Colonic mucosa (tissue), 4 donors: ENCODE measurements at regions not wholly inside any gene's neighbourhood (a gene's known extent, or its start where the extent isn't known, plus 50 kb on each side); places are given as distances from the start of the nearest gene placed in this dataset.
A peak's percentile ranks its signal among the peaks of the same experiment; 100 is the strongest.

ENCODE experiments used
- DNase-seq: peaks from one replicate; pipeline ENCODE4 v3.0.0-alpha.2; 2020
- H3K27ac ChIP-seq: fragments of 200-600 bp; one replicate; pipeline ENCODE4 v1.8.0; 2021
- H3K27me3 ChIP-seq: fragments of 200-600 bp; one replicate; pipeline ENCODE4 v1.8.0; 2021
- H3K36me3 ChIP-seq: fragments of 200-600 bp; one replicate; pipeline ENCODE4 v1.8.0; 2021
- H3K4me1 ChIP-seq: fragments of 200-600 bp; one replicate; pipeline ENCODE4 v1.8.0; 2021; ENCODE audit warnings: mild to moderate bottlenecking
- H3K4me3 ChIP-seq: fragments of 200-600 bp; one replicate; pipeline ENCODE4 v1.8.0; 2021
- H3K9ac ChIP-seq, 2 donors: one replicate each; pipeline ENCODE4 v1.7.0; 2013; ENCODE audit warnings: control low read depth in 2 of 2, low read depth in 2 of 2, low read length in 2 of 2
- H3K9me3 ChIP-seq: fragments of 200-600 bp; one replicate; pipeline ENCODE4 v1.8.0; 2021
- CTCF ChIP-seq: fragments of 200-600 bp; IDR thresholded peaks from one replicate; pipeline ENCODE4 v1.8.0; 2022; ENCODE audit warnings: antibody characterized with exemption, mild to moderate bottlenecking
- intact Hi-C: fragments of 100-400 bp; cut with DNase I; formaldehyde crosslinking; loops from one replicate; pipeline ENCODE4 v1.14.1; 2022
- donor health status: healthy.
- donor health status: DM: no; HTN: no; CAD: no.
- donor health status: DM: no; HTN: no; CAD: no.

DNA sequence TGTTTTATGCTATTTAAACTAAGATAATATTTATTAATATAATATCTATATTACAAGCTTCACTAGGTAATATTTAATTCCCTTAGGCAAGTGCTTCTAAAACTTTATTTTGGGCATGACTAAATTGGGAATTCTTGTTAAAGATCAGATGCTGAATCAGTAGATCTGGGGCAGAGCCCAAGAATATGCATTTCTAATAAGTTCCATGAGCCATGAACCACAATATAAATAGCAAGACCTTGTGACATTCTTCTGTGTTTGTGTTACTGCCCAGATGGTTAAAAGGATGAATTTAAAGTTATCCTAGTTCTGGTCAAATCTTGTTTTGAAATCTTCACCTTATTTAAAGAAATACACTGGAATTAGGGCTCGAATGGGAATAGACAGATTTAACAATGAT is 258.4 kb upstream of the CACNA2D1 start:
- Histone ChIP-seq H3K27me3 (no peaks in the 10 kb centered on the region), H3K9me3 (no peaks in the 10 kb centered on the region), H3K4me1 (no peaks in the 10 kb centered on the region), H3K27ac (no peak overlapping the region), H3K9ac (no peak overlapping the region), H3K36me3 (no peaks in the 10 kb centered on the region), H3K4me3 (no peak overlapping the region)
- intact Hi-C loops: no loop called here
- no peak for TF ChIP-seq CTCF
- no peak for DNase-seq

GRCh38 chr7:82700741-82701140 is 257.2 kb upstream of the CACNA2D1 start:
- H3K27ac ChIP-seq: no peak overlapping the region
- intact Hi-C loops: no loop called here

GRCh38 chr7:82699773-82700186 is 256.2 kb upstream of the CACNA2D1 start:
- TF ChIP-seq CTCF: no peak
- intact Hi-C loops: no loop called here
- no peak overlapping the region for H3K27ac ChIP-seq

More at GRCh38 chr7:82700741-82701140, 257.2 kb upstream of the CACNA2D1 start:
- H3K27me3 ChIP-seq: no peaks in the 10 kb centered on the region
- H3K9ac ChIP-seq: no peak overlapping the region
- peak; percentile 20 for DNase-seq
- TF ChIP-seq CTCF: no peak
- H3K36me3 ChIP-seq: no peaks in the 10 kb centered on the region
- no peak overlapping the region for H3K4me3 ChIP-seq
- no peaks in the 10 kb centered on the region for H3K4me1 ChIP-seq
- H3K9me3 ChIP-seq: no peaks in the 10 kb centered on the region

DNA sequence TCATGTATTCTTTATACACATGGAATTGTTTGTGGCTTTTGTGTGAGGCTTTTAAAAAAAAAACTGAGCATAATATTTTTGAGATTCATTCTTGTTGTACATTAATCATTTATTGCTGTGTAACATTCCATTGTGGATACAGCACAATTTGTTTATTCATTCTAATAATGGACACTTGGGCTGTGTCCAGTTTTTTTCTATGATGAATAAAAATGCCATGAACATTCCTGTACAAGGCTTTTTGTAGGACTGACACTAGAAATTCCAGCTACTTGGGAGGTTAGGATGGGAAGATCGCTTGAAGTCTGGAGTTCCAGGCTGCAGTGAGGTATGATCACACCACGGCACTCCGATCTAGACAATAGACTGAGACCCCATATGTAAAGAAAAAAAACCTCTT is 254.3 kb upstream of the CACNA2D1 start:
- no peaks in the 10 kb centered on the region for H3K36me3 ChIP-seq
- H3K4me1 ChIP-seq: no peaks in the 10 kb centered on the region
- no peak overlapping the region for H3K27ac ChIP-seq
- no peaks in the 10 kb centered on the region for H3K9me3 ChIP-seq
- no peak for TF ChIP-seq CTCF
- H3K4me3 ChIP-seq: no peak overlapping the region
- no peak overlapping the region for H3K9ac ChIP-seq
- H3K27me3 ChIP-seq: no peaks in the 10 kb centered on the region
- intact Hi-C loops: no loop called here
- DNase-seq: no peak

More at GRCh38 chr7:82699773-82700186, 256.2 kb upstream of the CACNA2D1 start:
- Histone ChIP-seq H3K4me1 (no peaks in the 10 kb centered on the region), H3K9ac (no peak overlapping the region), H3K36me3 (no peaks in the 10 kb centered on the region), H3K27me3 (no peaks in the 10 kb centered on the region), H3K9me3 (no peaks in the 10 kb centered on the region), H3K4me3 (no peak overlapping the region)
- peak; percentile 47 for DNase-seq

- intact Hi-C loops: no loop called here
- DNase-seq: no peak
- no peak overlapping the region for H3K9ac ChIP-seq
- no peaks in the 10 kb centered on the region for H3K27me3 ChIP-seq
- H3K27ac ChIP-seq: no peak overlapping the region
- H3K36me3 ChIP-seq: no peaks in the 10 kb centered on the region
- no peaks in the 10 kb centered on the region for H3K4me1 ChIP-seq
- H3K9me3 ChIP-seq: no peaks in the 10 kb centered on the region
- no peak for TF ChIP-seq CTCF
- H3K4me3 ChIP-seq: no peak overlapping the region
Measured at GRCh38 chr7:82696631-82697030, 253.1 kb upstream of the CACNA2D1 start.

DNA sequence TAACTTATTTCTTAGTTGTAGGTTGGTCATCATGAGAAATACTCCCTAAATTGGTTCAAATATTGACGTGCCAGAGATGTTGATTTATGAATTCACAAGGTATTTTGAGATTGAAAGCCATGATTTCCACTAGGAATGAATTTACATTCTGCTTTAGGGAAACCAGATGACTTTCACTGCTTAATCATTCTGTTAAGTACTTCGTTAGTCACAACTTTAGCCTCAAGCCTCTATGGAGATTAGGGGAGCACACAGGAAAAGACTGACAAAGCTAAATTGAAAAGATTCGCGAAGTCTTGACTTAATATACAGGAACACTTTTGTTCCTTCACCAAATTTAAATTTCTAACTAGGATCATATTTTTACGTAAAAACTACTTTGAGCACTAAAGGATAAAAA is 250.4 kb upstream of the CACNA2D1 start:
- intact Hi-C loops: no loop called here

More for the DNA sequence above, 250.4 kb upstream of the CACNA2D1 start:
- Histone ChIP-seq H3K27me3 (no peaks in the 10 kb centered on the region), H3K4me3 (no peak overlapping the region), H3K9me3 (no peaks in the 10 kb centered on the region), H3K27ac (no peak overlapping the region), H3K9ac (no peak overlapping the region), H3K36me3 (no peaks in the 10 kb centered on the region), H3K4me1 (no peaks in the 10 kb centered on the region)
- no peak for DNase-seq
- no peak for TF ChIP-seq CTCF
